Hepatocyte (in vitro differentiated cells): ENCODE measurements at regions not wholly inside any gene's neighbourhood (a gene's known extent, or its start where the extent isn't known, plus 50 kb on each side); places are given as distances from the start of the nearest gene placed in this dataset.

Source experiments
- DNase-seq: peaks from one replicate; pipeline ENCODE4 v3.0.0-alpha.2; 2016; ENCODE audit warnings: low spot score
- H2AFZ ChIP-seq: fragments of 200-600 bp; sonication (generic); 2 replicates; pipeline ENCODE4 v1.6.0; 2016; ENCODE audit warnings: antibody characterized with exemption, mild to moderate bottlenecking
- H3K27ac ChIP-seq: fragments of 200-600 bp; sonication (generic); 2 replicates; pipeline ENCODE4 v1.5.1; 2016; ENCODE audit warnings: mild to moderate bottlenecking
- H3K27me3 ChIP-seq: fragments of 200-600 bp; sonication (generic); 2 replicates; pipeline ENCODE4 v1.6.1; 2016
- H3K36me3 ChIP-seq: fragments of 200-600 bp; sonication (generic); replicated peaks from 2 replicates; pipeline ENCODE4 v1.5.1; 2016; ENCODE audit warnings: low read depth; ENCODE audit not compliant: insufficient read depth
- H3K4me1 ChIP-seq: fragments of 200-600 bp; sonication (generic); 2 replicates; pipeline ENCODE4 v1.5.1; 2016; ENCODE audit warnings: mild to moderate bottlenecking, moderate library complexity; ENCODE audit not compliant: insufficient read depth
- H3K4me2 ChIP-seq: fragments of 200-600 bp; sonication (generic); 2 replicates; pipeline ENCODE4 v1.6.0; 2016
- H3K4me3 ChIP-seq: fragments of 200-600 bp; sonication (generic); 2 replicates; pipeline ENCODE4 v1.5.1; 2016; ENCODE audit warnings: mild to moderate bottlenecking
- H3K79me2 ChIP-seq: fragments of 200-600 bp; sonication (generic); 2 replicates; pipeline ENCODE4 v1.6.0; 2017; ENCODE audit warnings: mild to moderate bottlenecking
- H3K9me2 ChIP-seq: fragments of 200-600 bp; sonication (generic); replicated peaks from 2 replicates; pipeline ENCODE4 v1.6.0; 2017; ENCODE audit warnings: mild to moderate bottlenecking; ENCODE audit not compliant: insufficient read depth
- H3K9me3 ChIP-seq: fragments of 200-600 bp; sonication (generic); 2 replicates; pipeline ENCODE4 v1.5.1; 2016; ENCODE audit warnings: low read depth, mild to moderate bottlenecking
- H4K20me1 ChIP-seq: fragments of 200-600 bp; sonication (generic); 2 replicates; pipeline ENCODE4 v1.6.0; 2016; ENCODE audit warnings: mild to moderate bottlenecking; ENCODE audit not compliant: insufficient read depth, poor library complexity, severe bottlenecking
- CTCF ChIP-seq: fragments of 200-600 bp; sonication (generic); IDR thresholded peaks from 2 replicates; pipeline ENCODE4 v1.5.1; 2016; ENCODE audit warnings: antibody characterized with exemption, mild to moderate bottlenecking; ENCODE audit not compliant: poor library complexity
- EZH2 ChIP-seq: fragments of 200-600 bp; sonication (generic); IDR thresholded peaks from 2 replicates; pipeline ENCODE4 v1.6.1; 2016; ENCODE audit warnings: antibody characterized with exemption, mild to moderate bottlenecking, borderline replicate concordance
- EZH2phosphoT487 ChIP-seq: fragments of 200-600 bp; sonication (generic); IDR thresholded peaks from one replicate; pipeline ENCODE4 v1.6.1; 2018; ENCODE audit warnings: antibody characterized with exemption, mild to moderate bottlenecking, low read depth, moderate library complexity; ENCODE audit not compliant: unreplicated experiment, severe bottlenecking
- WGBS: methylation state at CpG from one replicate; pipeline ENCODE4 v1.1.6; 2016; ENCODE audit warnings: low lambda C conversion rate; ENCODE audit errors: missing lambda C conversion rate; 5-methylcytosine and 5-hydroxymethylcytosine counted together

GRCh38 chr1:95753382-95754016 lies 519.5 kb downstream of the RWDD3 start:
- no peaks in the 10 kb centered on the region for H3K9me2 ChIP-seq
- DNase-seq, result no peak
- no peak overlapping the region for H3K4me3 ChIP-seq
- H3K4me2 ChIP-seq, result no peak overlapping the region
- TF ChIP-seq EZH2 (no peak), CTCF (no peak), EZH2phosphoT487 (no peak)
- WGBS, result 96% methylated on average over 12 of the region's 12 CpGs
- H2AFZ ChIP-seq, result no peak overlapping the region
- no peaks in the 10 kb centered on the region for H3K79me2 ChIP-seq
- no peaks in the 10 kb centered on the region for H3K27me3 ChIP-seq
- no peaks in the 10 kb centered on the region for H3K4me1 ChIP-seq
- H3K27ac ChIP-seq, result no peak overlapping the region
- H4K20me1 ChIP-seq, result no peaks in the 10 kb centered on the region
- H3K36me3 ChIP-seq, result no peaks in the 10 kb centered on the region
- H3K9me3 ChIP-seq, result no peaks in the 10 kb centered on the region

- no peaks in the 10 kb centered on the region for H3K4me1 ChIP-seq
- H3K27ac ChIP-seq, result no peak overlapping the region
- no peak overlapping the region for H3K4me3 ChIP-seq
- H4K20me1 ChIP-seq, result no peaks in the 10 kb centered on the region
- no peaks in the 10 kb centered on the region for H3K27me3 ChIP-seq
- TF ChIP-seq EZH2, result no peak
- TF ChIP-seq CTCF, result no peak
- no peak for TF ChIP-seq EZH2phosphoT487
- H3K9me2 ChIP-seq, result no peaks in the 10 kb centered on the region
- no peak overlapping the region for H2AFZ ChIP-seq
- no peak for DNase-seq
- H3K4me2 ChIP-seq, result no peak overlapping the region
- no peaks in the 10 kb centered on the region for H3K9me3 ChIP-seq
- 94% methylated on average over 6 of the region's 6 CpGs for WGBS
- H3K36me3 ChIP-seq, result no peaks in the 10 kb centered on the region
- no peaks in the 10 kb centered on the region for H3K79me2 ChIP-seq
Observed at GRCh38 chr1:95754412-95754811, 520.4 kb downstream of the RWDD3 start.

- no peak overlapping the region for H3K4me3 ChIP-seq
- no peak for DNase-seq
- H3K27me3 ChIP-seq, result no peaks in the 10 kb centered on the region
- H3K4me2 ChIP-seq, result no peak overlapping the region
- H3K79me2 ChIP-seq, result no peaks in the 10 kb centered on the region
- no peaks in the 10 kb centered on the region for H4K20me1 ChIP-seq
- TF ChIP-seq EZH2, result no peak
- no peak for TF ChIP-seq CTCF
- no peak for TF ChIP-seq EZH2phosphoT487
- H3K27ac ChIP-seq, result no peak overlapping the region
- H3K4me1 ChIP-seq, result no peaks in the 10 kb centered on the region
- H3K9me2 ChIP-seq, result no peaks in the 10 kb centered on the region
- H2AFZ ChIP-seq, result no peak overlapping the region
- no peaks in the 10 kb centered on the region for H3K36me3 ChIP-seq
- 81% methylated on average over 1 of the region's 1 CpG for WGBS
- H3K9me3 ChIP-seq, result no peaks in the 10 kb centered on the region
Observed at GRCh38 chr1:95766036-95766435, 532.0 kb downstream of the RWDD3 start.

GRCh38 chr1:95770581-95770980 lies 536.6 kb downstream of the RWDD3 start:
- Histone ChIP-seq H3K27ac (no peak overlapping the region), H3K27me3 (no peaks in the 10 kb centered on the region), H3K9me2 (no peaks in the 10 kb centered on the region), H3K4me1 (no peaks in the 10 kb centered on the region), H3K4me2 (no peak overlapping the region), H3K9me3 (no peaks in the 10 kb centered on the region), H3K79me2 (no peaks in the 10 kb centered on the region), H4K20me1 (no peaks in the 10 kb centered on the region), H3K36me3 (no peaks in the 10 kb centered on the region), H2AFZ (no peak overlapping the region), H3K4me3 (no peak overlapping the region)
- TF ChIP-seq EZH2, result no peak
- WGBS, result 62% methylated on average over 2 of the region's 2 CpGs
- no peak for DNase-seq
